ENCODE measurements at regions not wholly inside any gene's neighbourhood (a gene's known extent, or its start where the extent isn't known, plus 50 kb on each side); places are given as distances from the start of the nearest gene placed in this dataset.

DNA sequence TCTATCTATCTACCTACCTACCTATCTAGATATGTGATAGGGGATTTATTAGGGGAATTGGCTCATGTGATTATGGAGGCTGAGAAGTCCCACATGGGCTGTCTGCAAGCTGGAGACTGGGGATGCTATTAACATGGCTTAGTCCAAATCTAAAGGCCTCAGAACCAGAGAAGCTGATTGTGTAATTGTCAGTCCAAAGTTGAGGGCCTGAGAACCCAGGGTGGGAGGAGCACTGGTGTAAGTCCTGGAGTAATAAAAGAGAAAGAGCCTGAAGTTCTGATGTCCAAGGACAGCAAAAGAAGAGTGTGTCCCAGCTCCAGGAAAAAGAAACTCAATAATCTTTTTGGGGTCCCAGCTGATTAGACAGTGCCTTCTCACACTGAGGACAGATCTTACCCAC lies 98.5 kb upstream of the SEL1L start:
- Histone ChIP-seq H3K27ac (ENCODE audit: low read length) (no peak overlapping the region), H3K36me3 (ENCODE audit: control insufficient read depth in 2 of 2, insufficient read depth in 2 of 2, low read length in 2 of 2) (no peaks in the 10 kb centered on the region), H3K9ac (ENCODE audit: low read length in 2 of 2) (no peak overlapping the region), H3K9me3 (ENCODE audit: control insufficient read depth in 2 of 2, low read length in 2 of 2) (no peaks in the 10 kb centered on the region), H3K27me3 (ENCODE audit: control insufficient read depth in 1 of 2, insufficient read depth in 2 of 2, low read length in 2 of 2) (no peaks in the 10 kb centered on the region), H3K4me3 (ENCODE audit: low read length in 2 of 2) (no peak overlapping the region), H3K4me1 (ENCODE audit: control insufficient read depth, insufficient read depth, low read length) (no peaks in the 10 kb centered on the region)

DNA sequence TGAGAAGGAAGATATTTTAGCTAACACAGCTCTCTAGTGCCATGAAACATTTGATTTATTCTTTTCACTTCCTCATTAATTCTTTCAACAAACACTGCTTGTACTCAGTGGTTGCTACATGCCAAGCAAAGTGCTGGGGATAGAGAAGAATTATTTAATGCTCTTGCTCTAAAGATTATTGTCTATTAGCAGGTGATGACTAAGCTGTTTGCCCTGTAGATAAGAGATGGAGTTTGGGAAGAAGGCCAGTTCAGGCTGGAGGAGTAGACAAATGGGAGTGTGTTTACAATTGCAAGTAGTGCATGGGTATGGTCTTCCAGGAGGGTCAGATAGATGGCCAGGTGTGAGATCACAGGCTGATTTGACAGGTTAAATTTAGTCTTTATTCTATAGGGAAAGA lies 99.8 kb upstream of the SEL1L start:
- Histone ChIP-seq H3K27me3 (ENCODE audit: control insufficient read depth in 1 of 2, insufficient read depth in 2 of 2, low read length in 2 of 2) (no peaks in the 10 kb centered on the region), H3K4me1 (ENCODE audit: control insufficient read depth, insufficient read depth, low read length) (no peaks in the 10 kb centered on the region), H3K9me3 (ENCODE audit: control insufficient read depth in 2 of 2, low read length in 2 of 2) (no peaks in the 10 kb centered on the region), H3K9ac (ENCODE audit: low read length in 2 of 2) (no peak overlapping the region), H3K27ac (ENCODE audit: low read length) (no peak overlapping the region), H3K4me3 (ENCODE audit: low read length in 2 of 2) (no peak overlapping the region), H3K36me3 (ENCODE audit: control insufficient read depth in 2 of 2, insufficient read depth in 2 of 2, low read length in 2 of 2) (no peaks in the 10 kb centered on the region)

DNA sequence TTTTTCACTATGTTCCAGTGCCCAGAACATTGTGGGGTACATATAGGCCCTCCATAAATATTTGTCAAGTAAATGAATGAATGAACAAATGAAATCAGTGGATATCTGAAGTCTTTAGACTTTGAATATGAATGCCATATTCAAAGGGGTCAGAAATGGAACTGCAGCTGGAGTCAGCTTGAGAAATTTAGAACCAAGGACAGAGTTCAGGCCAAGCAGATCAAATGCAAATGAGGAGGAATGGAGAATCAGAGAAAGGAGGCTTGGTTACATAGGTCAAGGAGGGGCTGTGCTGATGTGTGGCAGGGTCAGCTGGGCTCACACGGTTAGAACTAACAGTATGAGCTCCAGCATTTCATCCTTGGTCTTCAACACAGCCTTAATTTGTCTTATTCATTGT lies 104.0 kb upstream of the SEL1L start:
- Histone ChIP-seq H3K4me1 (ENCODE audit: control insufficient read depth, insufficient read depth, low read length) (no peaks in the 10 kb centered on the region), H3K27ac (ENCODE audit: low read length) (no peak overlapping the region), H3K9ac (ENCODE audit: low read length in 2 of 2) (no peak overlapping the region), H3K4me3 (ENCODE audit: low read length in 2 of 2) (no peak overlapping the region), H3K9me3 (ENCODE audit: control insufficient read depth in 2 of 2, low read length in 2 of 2) (no peaks in the 10 kb centered on the region), H3K36me3 (ENCODE audit: control insufficient read depth in 2 of 2, insufficient read depth in 2 of 2, low read length in 2 of 2) (no peaks in the 10 kb centered on the region), H3K27me3 (ENCODE audit: control insufficient read depth in 1 of 2, insufficient read depth in 2 of 2, low read length in 2 of 2) (no peaks in the 10 kb centered on the region)

DNA sequence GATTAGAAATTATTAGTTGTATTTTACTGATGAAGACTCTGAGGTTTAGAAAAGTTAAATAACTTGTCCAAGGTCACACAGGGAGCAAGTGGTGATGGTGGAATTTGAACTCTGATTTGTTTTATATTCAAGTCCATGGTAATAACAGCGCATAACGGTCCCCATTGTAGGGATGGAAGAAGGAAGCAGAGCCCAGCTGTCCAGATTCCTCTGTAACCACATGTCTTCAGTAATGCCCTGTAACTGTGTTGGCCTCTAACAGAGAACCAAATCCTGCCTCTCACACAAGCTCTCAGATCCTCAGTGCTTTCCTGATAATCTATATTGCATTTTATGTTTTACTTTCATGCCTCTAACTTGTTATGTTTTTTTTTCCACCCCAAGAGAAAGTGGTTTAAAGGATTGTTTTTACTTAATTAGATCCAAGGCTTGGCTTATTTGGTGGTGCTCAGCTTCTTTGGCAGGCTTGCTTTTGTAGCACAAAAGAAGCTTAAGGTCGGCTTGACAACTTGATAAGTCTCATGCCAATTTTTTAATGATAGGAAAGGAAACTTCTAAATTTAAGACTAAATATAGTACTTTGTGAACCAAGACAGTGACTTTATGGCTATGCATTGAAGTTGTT lies 105.1 kb upstream of the SEL1L start:
- no peak overlapping the region for H3K4me3 ChIP-seq (ENCODE audit: low read length in 2 of 2)
- H3K9ac ChIP-seq (ENCODE audit: low read length in 2 of 2) = no peak overlapping the region
- no peak overlapping the region for H3K27ac ChIP-seq (ENCODE audit: low read length)
- H3K36me3 ChIP-seq (ENCODE audit: control insufficient read depth in 2 of 2, insufficient read depth in 2 of 2, low read length in 2 of 2) = no peaks in the 10 kb centered on the region
- H3K4me1 ChIP-seq (ENCODE audit: control insufficient read depth, insufficient read depth, low read length) = no peaks in the 10 kb centered on the region
- no peaks in the 10 kb centered on the region for H3K9me3 ChIP-seq (ENCODE audit: control insufficient read depth in 2 of 2, low read length in 2 of 2)
- no peaks in the 10 kb centered on the region for H3K27me3 ChIP-seq (ENCODE audit: control insufficient read depth in 1 of 2, insufficient read depth in 2 of 2, low read length in 2 of 2)

DNA sequence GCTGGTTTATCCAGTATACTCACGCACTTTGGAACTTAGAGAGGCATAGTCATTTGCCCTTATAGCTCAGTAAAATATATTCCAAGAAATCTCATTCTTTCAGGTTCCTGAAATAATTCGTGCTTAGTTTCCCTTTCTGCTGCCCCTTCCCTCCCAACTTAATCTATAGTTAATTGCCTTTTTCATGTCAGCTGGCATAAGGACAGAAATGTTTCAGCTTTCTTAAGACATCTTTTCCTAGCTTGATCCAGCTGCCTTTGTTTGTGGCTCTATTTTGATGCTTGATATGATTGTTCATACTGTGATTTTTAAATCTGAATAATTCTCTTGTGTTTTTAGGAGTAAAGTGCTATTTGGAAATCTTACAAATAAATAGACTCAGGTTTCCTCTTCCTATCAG lies 120.0 kb upstream of the SEL1L start:
- H3K4me3 ChIP-seq (ENCODE audit: low read length in 2 of 2) = no peak overlapping the region
- no peak overlapping the region for H3K27ac ChIP-seq (ENCODE audit: low read length)

DNA sequence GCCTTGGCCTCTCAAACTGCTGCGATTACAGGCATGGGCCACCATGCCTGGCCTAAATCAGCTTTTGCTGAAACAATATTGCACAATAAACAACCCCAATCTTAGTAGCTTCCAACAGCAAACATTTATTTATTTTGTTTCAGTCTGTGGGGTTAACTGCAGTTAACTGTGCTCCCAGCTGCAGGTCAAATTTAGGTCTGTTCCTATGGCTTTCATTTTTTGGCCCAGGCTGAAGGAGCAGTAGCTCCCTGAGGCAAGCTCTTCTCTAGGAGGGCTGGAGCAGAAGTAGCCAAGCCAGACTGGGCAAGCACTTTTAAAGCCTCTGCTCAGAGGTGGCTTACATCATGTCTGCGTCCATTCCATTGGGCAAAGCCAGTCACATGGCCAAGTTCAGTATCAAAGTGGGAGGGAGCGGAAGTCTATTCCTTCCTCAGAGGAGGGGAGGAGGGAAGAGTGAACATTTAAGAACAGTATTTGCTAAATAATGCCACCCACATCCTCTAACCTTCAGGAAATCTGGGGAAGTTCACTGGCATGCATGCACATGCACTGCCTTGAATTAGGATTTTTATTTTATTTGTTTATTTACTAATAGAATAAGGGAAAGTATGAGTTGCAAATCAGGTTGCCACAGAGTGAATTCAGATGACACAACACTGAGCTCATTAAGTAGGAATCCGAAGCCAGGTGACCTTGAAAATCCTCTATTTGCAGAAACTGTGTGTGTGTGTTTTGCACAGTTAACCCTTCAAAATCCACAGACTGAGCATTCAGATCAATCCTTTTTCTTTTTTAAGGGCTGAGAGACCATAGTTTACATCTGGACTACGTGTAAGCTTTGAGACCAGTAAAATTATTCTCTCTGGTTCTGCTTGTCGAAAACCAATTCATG lies 122.0 kb upstream of the SEL1L start:
- Histone ChIP-seq H3K4me1 (ENCODE audit: control insufficient read depth, insufficient read depth, low read length) (no peaks in the 10 kb centered on the region), H3K9ac (ENCODE audit: low read length in 2 of 2) (no peak overlapping the region), H3K36me3 (ENCODE audit: control insufficient read depth in 2 of 2, insufficient read depth in 2 of 2, low read length in 2 of 2) (no peaks in the 10 kb centered on the region), H3K9me3 (ENCODE audit: control insufficient read depth in 2 of 2, low read length in 2 of 2) (no peaks in the 10 kb centered on the region), H3K4me3 (ENCODE audit: low read length in 2 of 2) (no peak overlapping the region), H3K27me3 (ENCODE audit: control insufficient read depth in 1 of 2, insufficient read depth in 2 of 2, low read length in 2 of 2) (no peaks in the 10 kb centered on the region), H3K27ac (ENCODE audit: low read length) (no peak overlapping the region)

More for the DNA sequence above, 120.0 kb upstream of the SEL1L start:
- no peak overlapping the region for H3K9ac ChIP-seq (ENCODE audit: low read length in 2 of 2)
- no peaks in the 10 kb centered on the region for H3K27me3 ChIP-seq (ENCODE audit: control insufficient read depth in 1 of 2, insufficient read depth in 2 of 2, low read length in 2 of 2)
- no peaks in the 10 kb centered on the region for H3K9me3 ChIP-seq (ENCODE audit: control insufficient read depth in 2 of 2, low read length in 2 of 2)
- no peaks in the 10 kb centered on the region for H3K4me1 ChIP-seq (ENCODE audit: control insufficient read depth, insufficient read depth, low read length)
- H3K36me3 ChIP-seq (ENCODE audit: control insufficient read depth in 2 of 2, insufficient read depth in 2 of 2, low read length in 2 of 2) = no peaks in the 10 kb centered on the region

DNA sequence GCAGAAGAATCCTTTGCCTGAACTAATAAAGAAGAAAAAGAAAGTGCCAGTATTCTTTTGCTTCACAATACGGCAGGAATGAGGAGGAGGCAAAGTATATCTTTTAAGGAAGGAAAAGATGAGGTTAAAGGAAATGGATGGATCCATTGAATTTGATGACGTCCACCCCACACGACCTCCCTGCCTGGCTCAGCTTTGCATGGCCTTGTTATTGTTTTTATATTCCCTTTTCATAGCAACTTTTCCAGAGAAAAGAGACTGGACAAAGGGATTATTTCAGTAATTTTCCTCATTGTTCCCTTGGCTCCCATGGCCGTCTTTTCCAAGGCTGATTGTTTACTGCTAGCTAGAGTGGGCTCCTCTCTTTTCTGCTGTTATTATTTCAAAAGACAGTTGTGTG lies 123.2 kb upstream of the SEL1L start:
- no peaks in the 10 kb centered on the region for H3K36me3 ChIP-seq (ENCODE audit: control insufficient read depth in 2 of 2, insufficient read depth in 2 of 2, low read length in 2 of 2)
- H3K9ac ChIP-seq (ENCODE audit: low read length in 2 of 2) = no peak overlapping the region
- no peaks in the 10 kb centered on the region for H3K9me3 ChIP-seq (ENCODE audit: control insufficient read depth in 2 of 2, low read length in 2 of 2)
- H3K27me3 ChIP-seq (ENCODE audit: control insufficient read depth in 1 of 2, insufficient read depth in 2 of 2, low read length in 2 of 2) = no peaks in the 10 kb centered on the region
- H3K27ac ChIP-seq (ENCODE audit: low read length) = no peak overlapping the region
- no peaks in the 10 kb centered on the region for H3K4me1 ChIP-seq (ENCODE audit: control insufficient read depth, insufficient read depth, low read length)
- H3K4me3 ChIP-seq (ENCODE audit: low read length in 2 of 2) = no peak overlapping the region

DNA sequence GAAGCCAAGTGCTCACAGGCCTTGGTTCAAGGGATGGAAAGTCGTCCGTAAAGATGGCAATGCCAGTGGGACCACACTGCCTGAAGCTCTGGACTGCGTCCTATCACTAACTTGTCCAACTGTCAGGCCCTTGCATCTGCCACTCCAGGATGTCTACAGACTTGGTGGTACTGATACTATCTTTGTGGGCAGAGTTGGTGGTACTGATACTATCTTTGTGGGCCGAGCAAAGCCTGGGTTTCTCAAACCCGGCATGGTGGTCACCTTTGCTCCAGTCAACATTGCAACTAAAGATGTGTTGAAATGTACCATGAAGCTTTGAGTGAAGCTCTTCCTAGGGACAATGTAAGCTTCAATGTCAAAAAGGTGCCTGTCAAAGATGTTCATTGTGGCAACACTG lies 128.4 kb upstream of the SEL1L start:
- Histone ChIP-seq H3K9me3 (ENCODE audit: control insufficient read depth in 2 of 2, low read length in 2 of 2) (no peaks in the 10 kb centered on the region), H3K27ac (ENCODE audit: low read length) (no peak overlapping the region), H3K9ac (ENCODE audit: low read length in 2 of 2) (no peak overlapping the region), H3K4me1 (ENCODE audit: control insufficient read depth, insufficient read depth, low read length) (no peaks in the 10 kb centered on the region), H3K4me3 (ENCODE audit: low read length in 2 of 2) (no peak overlapping the region), H3K36me3 (ENCODE audit: control insufficient read depth in 2 of 2, insufficient read depth in 2 of 2, low read length in 2 of 2) (no peaks in the 10 kb centered on the region), H3K27me3 (ENCODE audit: control insufficient read depth in 1 of 2, insufficient read depth in 2 of 2, low read length in 2 of 2) (no peaks in the 10 kb centered on the region)

DNA sequence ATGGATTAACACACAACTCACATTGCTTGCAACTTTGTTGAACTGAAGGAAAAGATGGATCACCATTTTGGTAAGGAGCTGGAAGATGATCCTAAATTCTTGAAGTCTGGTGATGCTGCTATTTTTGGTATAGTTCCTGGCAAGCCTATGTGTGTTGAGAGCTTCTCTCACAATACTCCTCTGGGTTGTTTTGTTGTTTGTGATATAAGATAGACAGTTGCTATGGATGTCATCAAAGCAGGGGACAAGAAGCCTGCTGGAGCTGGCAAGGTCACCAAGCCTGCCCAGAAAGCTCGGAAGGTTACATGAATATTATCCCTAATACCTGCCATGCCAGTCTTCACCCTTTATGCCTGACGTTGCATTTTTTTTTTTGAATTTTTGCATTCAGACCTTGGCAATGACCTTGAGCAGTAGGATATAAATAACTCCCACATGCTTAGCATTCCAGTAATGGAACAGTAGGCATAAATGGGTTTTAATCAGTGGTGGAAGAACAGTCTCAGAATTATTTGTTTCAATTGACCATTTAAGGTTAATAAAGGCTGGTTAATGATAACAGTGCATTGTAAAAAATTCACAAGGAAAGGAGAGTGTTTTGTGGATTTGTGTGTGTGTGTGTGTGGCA lies 129.0 kb upstream of the SEL1L start:
- Histone ChIP-seq H3K9me3 (ENCODE audit: control insufficient read depth in 2 of 2, low read length in 2 of 2) (no peaks in the 10 kb centered on the region), H3K4me1 (ENCODE audit: control insufficient read depth, insufficient read depth, low read length) (no peaks in the 10 kb centered on the region), H3K27me3 (ENCODE audit: control insufficient read depth in 1 of 2, insufficient read depth in 2 of 2, low read length in 2 of 2) (no peaks in the 10 kb centered on the region), H3K27ac (ENCODE audit: low read length) (no peak overlapping the region), H3K9ac (ENCODE audit: low read length in 2 of 2) (no peak overlapping the region), H3K36me3 (ENCODE audit: control insufficient read depth in 2 of 2, insufficient read depth in 2 of 2, low read length in 2 of 2) (no peaks in the 10 kb centered on the region), H3K4me3 (ENCODE audit: low read length in 2 of 2) (no peak overlapping the region)

DNA sequence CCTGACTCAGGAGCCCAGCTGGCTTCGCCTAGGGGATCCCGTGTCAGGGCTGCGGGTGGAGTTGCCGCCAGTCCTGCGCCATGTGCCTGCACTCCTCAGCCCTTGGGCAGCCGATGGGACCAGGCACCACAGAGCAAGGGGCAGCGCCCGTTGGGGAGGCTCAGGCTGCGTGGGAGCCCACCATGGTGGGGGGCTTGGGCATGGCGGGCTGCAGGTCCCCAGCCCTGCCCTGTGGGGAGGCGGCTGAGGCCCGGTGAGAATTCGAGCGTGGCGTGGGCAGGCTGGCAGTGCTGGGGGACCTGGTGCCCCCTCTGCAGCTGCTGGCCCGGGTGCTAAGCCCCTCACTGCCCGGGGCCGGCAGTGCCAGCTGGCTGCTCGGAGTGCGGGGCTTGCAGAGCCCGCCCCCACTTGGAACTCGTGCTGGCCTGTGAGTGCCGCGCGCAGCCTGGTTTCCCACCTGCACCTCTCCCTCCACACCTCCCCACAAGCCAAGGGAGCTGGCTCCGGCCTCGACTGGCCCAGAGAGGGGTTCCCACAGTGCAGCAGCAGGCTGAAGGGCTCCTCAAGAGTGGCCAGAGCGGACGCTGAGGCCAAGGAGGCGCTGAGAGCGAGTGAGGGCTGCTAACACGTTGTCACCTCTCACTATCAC lies 135.1 kb upstream of the SEL1L start:
- Histone ChIP-seq H3K27me3 (ENCODE audit: control insufficient read depth in 1 of 2, insufficient read depth in 2 of 2, low read length in 2 of 2) (no peaks in the 10 kb centered on the region), H3K9me3 (ENCODE audit: control insufficient read depth in 2 of 2, low read length in 2 of 2) (no peaks in the 10 kb centered on the region), H3K27ac (ENCODE audit: low read length) (no peak overlapping the region), H3K4me1 (ENCODE audit: control insufficient read depth, insufficient read depth, low read length) (no peaks in the 10 kb centered on the region), H3K36me3 (ENCODE audit: control insufficient read depth in 2 of 2, insufficient read depth in 2 of 2, low read length in 2 of 2) (no peaks in the 10 kb centered on the region), H3K9ac (ENCODE audit: low read length in 2 of 2) (no peak overlapping the region), H3K4me3 (ENCODE audit: low read length in 2 of 2) (no peak overlapping the region)
